Keratinocyte (primary cell): ENCODE measurements at regions not wholly inside any gene's neighbourhood (a gene's known extent, or its start where the extent isn't known, plus 50 kb on each side); places are given as distances from the start of the nearest gene placed in this dataset.

ENCODE experiments used
- EZH2 ChIP-seq: IDR thresholded peaks from one replicate; pipeline ENCODE4 v1.6.1; 2012; ENCODE audit warnings: inconsistent platforms, mild to moderate bottlenecking, low read length, moderate library complexity
- TF ChIP-seq, protein P1 (sequence below), 3 experiments: IDR thresholded peaks in 1 of 3; conservative IDR thresholded peaks in 1 of 3; optimal IDR thresholded peaks in 1 of 3; 2 replicates in 2 of 3; 3 replicates in 1 of 3; pipeline versions ENCODE3 to v1.5.1; 2011; ENCODE audit warnings: low read length in 3 of 3, mild to moderate bottlenecking in 3 of 3, moderate library complexity in 2 of 3, control low read depth in 1 of 3, inconsistent platforms in 1 of 3; ENCODE audit not compliant: insufficient read depth in 2 of 3; ENCODE audit errors: extremely low read depth in 1 of 3

DNA sequence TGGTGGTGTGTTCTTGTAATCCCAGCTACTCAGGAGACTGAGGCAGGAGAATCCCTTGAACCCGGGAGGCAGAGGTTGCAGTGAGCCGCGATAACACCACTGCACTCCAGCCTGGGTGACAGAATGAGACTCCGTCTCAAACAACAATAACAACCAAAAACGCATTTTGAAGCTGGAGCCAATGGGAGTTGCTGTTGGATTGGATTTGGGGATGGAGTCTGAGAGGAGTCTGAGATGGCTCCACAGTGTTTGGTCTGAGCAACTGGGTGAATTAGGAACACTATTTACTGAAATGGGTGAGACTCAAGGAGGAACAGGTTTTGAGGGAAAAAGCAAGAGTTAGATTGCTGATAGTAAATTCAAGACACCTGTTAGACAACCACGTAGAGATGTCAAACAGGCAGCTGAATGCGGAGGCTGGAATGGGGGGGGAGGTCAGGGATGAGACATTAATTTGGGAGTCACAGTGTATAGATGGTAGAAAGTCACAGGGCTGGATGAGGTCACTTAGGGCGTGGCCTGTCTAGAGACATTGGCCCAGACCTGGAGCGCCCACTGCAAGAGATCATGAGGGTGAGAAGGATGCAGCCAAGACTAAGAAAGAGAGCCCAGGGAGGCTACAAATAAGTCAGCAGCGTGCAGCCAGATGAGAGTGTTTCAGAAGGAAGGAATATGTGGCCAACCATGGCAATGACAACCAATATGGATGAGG lies 56.4 kb downstream of the CYCS start:
- TF ChIP-seq, protein P1, sequence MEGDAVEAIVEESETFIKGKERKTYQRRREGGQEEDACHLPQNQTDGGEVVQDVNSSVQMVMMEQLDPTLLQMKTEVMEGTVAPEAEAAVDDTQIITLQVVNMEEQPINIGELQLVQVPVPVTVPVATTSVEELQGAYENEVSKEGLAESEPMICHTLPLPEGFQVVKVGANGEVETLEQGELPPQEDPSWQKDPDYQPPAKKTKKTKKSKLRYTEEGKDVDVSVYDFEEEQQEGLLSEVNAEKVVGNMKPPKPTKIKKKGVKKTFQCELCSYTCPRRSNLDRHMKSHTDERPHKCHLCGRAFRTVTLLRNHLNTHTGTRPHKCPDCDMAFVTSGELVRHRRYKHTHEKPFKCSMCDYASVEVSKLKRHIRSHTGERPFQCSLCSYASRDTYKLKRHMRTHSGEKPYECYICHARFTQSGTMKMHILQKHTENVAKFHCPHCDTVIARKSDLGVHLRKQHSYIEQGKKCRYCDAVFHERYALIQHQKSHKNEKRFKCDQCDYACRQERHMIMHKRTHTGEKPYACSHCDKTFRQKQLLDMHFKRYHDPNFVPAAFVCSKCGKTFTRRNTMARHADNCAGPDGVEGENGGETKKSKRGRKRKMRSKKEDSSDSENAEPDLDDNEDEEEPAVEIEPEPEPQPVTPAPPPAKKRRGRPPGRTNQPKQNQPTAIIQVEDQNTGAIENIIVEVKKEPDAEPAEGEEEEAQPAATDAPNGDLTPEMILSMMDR (optimal IDR thresholded peaks at IDR 0.05 in 1 of 3, IDR thresholded peaks at IDR 0.05 in 1 of 3, conservative IDR thresholded peaks at IDR 0.05 in 1 of 3; ENCODE audit: extremely low read depth in 1 of 3, insufficient read depth in 2 of 3, low read length in 3 of 3) = no peak
- no peak for TF ChIP-seq EZH2
